Body of pancreas (tissue), 4 donors: ENCODE measurements at regions not wholly inside any gene's neighbourhood (a gene's known extent, or its start where the extent isn't known, plus 50 kb on each side); places are given as distances from the start of the nearest gene placed in this dataset.

Experiments used
- POLR2A ChIP-seq, 3 donors: fragments of 450-650 bp; IDR thresholded peaks; one replicate each; pipeline ENCODE4 v1.6.1; 2016; ENCODE audit warnings: antibody characterized with exemption in 3 of 3, mild to moderate bottlenecking in 2 of 3
- TF ChIP-seq, protein P1 (sequence below), 7 experiments: fragments of 450-650 bp in 4 of 7; fragments of 200-600 bp in 3 of 7; sonication (generic) in 3 of 7; IDR thresholded peaks; one replicate each; pipeline ENCODE4 v1.5.1; 2016 to 2019; ENCODE audit warnings: antibody characterized with exemption in 7 of 7

DNA sequence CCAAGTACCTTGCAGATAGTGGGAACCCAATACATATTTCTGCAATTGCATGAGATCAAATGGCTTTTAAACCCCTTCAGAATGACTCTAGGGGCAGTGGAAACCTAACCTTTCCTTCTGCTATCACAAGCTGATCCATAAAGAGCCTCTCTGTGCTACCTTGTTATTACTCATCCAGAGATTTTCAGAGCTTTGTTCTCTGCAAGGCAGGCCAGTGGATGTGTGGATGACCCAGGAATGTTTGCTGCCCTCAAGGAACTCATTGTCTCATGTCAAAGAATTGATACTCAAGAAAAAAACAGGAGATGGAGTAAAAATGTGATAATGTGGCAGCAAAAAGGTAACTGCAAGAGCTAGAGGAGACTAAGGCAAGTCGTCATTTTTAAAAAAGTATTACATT lies 164.1 kb downstream of the HMHB1 start:
- TF ChIP-seq, protein P1, sequence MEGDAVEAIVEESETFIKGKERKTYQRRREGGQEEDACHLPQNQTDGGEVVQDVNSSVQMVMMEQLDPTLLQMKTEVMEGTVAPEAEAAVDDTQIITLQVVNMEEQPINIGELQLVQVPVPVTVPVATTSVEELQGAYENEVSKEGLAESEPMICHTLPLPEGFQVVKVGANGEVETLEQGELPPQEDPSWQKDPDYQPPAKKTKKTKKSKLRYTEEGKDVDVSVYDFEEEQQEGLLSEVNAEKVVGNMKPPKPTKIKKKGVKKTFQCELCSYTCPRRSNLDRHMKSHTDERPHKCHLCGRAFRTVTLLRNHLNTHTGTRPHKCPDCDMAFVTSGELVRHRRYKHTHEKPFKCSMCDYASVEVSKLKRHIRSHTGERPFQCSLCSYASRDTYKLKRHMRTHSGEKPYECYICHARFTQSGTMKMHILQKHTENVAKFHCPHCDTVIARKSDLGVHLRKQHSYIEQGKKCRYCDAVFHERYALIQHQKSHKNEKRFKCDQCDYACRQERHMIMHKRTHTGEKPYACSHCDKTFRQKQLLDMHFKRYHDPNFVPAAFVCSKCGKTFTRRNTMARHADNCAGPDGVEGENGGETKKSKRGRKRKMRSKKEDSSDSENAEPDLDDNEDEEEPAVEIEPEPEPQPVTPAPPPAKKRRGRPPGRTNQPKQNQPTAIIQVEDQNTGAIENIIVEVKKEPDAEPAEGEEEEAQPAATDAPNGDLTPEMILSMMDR (IDR thresholded peaks at IDR 0.05): no peak
- no peak for TF ChIP-seq POLR2A (IDR thresholded peaks at IDR 0.05)
